ENCODE measurements at regions not wholly inside any gene's neighbourhood (a gene's known extent, or its start where the extent isn't known, plus 50 kb on each side); places are given as distances from the start of the nearest gene placed in this dataset.

DNA sequence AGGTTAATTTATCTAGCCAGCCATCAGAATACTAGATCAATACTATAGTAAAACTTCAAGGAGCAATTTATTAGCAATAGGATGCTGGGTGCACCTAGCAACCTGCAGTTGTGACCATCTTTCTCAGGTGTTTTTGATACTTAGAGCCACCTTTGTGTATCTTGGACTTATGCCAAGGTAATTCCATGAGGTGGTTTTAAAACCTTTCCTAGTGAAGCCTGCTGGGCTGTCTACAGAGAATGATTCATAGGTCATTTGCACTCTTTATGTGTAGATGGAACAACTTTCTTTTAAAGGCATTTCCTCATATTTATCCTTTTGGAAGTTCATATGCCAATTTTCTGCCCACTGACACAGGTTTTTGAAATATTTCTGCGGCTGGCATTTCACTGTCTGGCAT, 1030.1 kb upstream of the POU3F3 start:
- no peak for TF ChIP-seq NFIC (IDR thresholded peaks at IDR 0.05; ENCODE audit: borderline replicate concordance)
- TF ChIP-seq RFX5 (IDR thresholded peaks at IDR 0.05; ENCODE audit: low read length): no peak
- TF ChIP-seq ELF1 (IDR thresholded peaks at IDR 0.05): no peak
- TF ChIP-seq, protein P1, sequence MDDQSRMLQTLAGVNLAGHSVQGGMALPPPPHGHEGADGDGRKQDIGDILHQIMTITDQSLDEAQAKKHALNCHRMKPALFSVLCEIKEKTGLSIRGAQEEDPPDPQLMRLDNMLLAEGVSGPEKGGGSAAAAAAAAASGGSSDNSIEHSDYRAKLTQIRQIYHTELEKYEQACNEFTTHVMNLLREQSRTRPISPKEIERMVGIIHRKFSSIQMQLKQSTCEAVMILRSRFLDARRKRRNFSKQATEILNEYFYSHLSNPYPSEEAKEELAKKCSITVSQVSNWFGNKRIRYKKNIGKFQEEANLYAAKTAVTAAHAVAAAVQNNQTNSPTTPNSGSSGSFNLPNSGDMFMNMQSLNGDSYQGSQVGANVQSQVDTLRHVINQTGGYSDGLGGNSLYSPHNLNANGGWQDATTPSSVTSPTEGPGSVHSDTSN (IDR thresholded peaks at IDR 0.05): no peak
- TF ChIP-seq POLR2AphosphoS5 (IDR thresholded peaks at IDR 0.05; ENCODE audit: low read depth, low read length): no peak
- no peak for TF ChIP-seq TAF1 (IDR thresholded peaks at IDR 0.05; ENCODE audit: borderline replicate concordance, low read depth, low read length)
- TF ChIP-seq FOXJ3 (CRISPR knock-in tag; IDR thresholded peaks at IDR 0.05): no peak
- TF ChIP-seq RAD21 (IDR thresholded peaks at IDR 0.05; ENCODE audit: low read length): no peak
- TF ChIP-seq FOSL2 (IDR thresholded peaks at IDR 0.05; ENCODE audit: borderline replicate concordance, low read depth): no peak
- TF ChIP-seq EP300 (IDR thresholded peaks at IDR 0.05; ENCODE audit: borderline replicate concordance in 1 of 2, low read depth in 1 of 2, low read length in 1 of 2): no peak
- TF ChIP-seq, protein P2, sequence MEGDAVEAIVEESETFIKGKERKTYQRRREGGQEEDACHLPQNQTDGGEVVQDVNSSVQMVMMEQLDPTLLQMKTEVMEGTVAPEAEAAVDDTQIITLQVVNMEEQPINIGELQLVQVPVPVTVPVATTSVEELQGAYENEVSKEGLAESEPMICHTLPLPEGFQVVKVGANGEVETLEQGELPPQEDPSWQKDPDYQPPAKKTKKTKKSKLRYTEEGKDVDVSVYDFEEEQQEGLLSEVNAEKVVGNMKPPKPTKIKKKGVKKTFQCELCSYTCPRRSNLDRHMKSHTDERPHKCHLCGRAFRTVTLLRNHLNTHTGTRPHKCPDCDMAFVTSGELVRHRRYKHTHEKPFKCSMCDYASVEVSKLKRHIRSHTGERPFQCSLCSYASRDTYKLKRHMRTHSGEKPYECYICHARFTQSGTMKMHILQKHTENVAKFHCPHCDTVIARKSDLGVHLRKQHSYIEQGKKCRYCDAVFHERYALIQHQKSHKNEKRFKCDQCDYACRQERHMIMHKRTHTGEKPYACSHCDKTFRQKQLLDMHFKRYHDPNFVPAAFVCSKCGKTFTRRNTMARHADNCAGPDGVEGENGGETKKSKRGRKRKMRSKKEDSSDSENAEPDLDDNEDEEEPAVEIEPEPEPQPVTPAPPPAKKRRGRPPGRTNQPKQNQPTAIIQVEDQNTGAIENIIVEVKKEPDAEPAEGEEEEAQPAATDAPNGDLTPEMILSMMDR (IDR thresholded peaks at IDR 0.05): no peak
- no peak for TF ChIP-seq YY1 (IDR thresholded peaks at IDR 0.05; ENCODE audit: low read depth)
- no peak for TF ChIP-seq RCOR1 (IDR thresholded peaks at IDR 0.05; ENCODE audit: low read length)
- TF ChIP-seq, protein P3, sequence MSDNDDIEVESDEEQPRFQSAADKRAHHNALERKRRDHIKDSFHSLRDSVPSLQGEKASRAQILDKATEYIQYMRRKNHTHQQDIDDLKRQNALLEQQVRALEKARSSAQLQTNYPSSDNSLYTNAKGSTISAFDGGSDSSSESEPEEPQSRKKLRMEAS (IDR thresholded peaks at IDR 0.05; ENCODE audit: low read depth): no peak
